ENCODE measurements at regions not wholly inside any gene's neighbourhood (a gene's known extent, or its start where the extent isn't known, plus 50 kb on each side); places are given as distances from the start of the nearest gene placed in this dataset.
"Not testable (repeated sequence)": the region's sequence is repeated elsewhere in the genome, so short reads cannot be mapped to it uniquely, and the experiment has no call there.

GRCh38 chr6:8619408-8619807 is 184.1 kb upstream of the SLC35B3 start:
- not testable (repeated sequence) for H3K27ac ChIP-seq, H3K4me3 ChIP-seq

- H3K4me3 ChIP-seq, result no peak overlapping the region
- H3K27ac ChIP-seq, result no peak overlapping the region
Measured at GRCh38 chr6:8608737-8609136, 173.4 kb upstream of the SLC35B3 start.

DNA sequence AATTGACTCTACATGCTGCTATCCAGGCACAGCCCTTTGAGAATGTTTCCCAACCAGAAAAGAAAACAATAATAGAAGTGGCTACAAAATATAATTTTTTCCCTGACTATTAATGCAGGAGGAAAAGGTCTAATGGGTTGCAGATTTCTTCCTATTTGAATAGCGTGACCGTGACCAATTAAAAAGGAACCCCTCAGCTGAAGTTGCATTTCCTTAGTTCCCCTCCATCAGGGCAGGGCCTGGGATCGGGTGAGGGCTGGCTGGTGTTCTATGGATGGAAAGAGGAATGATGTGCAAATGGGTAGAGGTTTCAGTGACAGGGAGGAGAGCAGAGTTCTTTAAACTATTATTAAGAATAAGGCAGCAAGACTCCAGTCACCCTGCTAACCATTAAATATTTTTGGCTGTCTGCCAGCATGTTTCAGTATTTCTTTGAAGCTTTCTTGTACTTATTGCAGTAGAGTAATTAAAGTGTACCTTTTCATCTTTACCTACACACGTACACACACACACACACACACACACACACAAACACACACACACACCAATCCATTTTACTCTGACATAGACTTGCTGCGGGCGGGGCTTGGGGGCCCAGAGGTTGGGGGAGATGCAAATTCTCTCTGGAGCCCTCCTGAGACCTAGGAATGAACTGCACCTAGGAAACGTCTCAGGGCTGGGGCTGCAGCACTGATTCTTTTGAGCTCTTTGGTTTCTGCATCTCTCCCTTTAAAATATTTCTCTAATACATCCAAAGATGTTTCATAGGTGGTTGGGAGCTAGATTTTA is 154.8 kb upstream of the SLC35B3 start:
- Histone ChIP-seq H3K27ac (no peak overlapping the region), H3K4me3 (no peak overlapping the region)

DNA sequence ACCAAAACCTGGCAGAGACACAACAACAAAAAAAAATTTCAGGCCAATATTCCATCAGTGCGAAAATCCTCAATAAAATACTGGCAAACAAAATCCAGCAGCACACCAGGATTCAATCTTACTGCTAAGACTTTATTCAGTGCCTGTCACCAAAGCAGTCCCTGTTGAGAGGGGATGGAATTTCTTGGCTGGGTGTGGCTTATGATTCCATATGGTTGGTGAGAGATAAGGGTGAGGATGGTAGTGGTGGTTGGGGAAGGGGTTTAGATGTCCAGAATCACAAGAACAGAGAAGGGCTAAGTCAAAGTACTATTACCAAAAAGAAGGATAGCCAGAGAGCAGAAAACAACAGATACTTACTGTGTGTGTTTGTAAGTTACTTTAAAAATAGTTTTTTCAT is 152.8 kb upstream of the SLC35B3 start:
- Histone ChIP-seq H3K27ac (no peak overlapping the region), H3K4me3 (no peak overlapping the region)

DNA sequence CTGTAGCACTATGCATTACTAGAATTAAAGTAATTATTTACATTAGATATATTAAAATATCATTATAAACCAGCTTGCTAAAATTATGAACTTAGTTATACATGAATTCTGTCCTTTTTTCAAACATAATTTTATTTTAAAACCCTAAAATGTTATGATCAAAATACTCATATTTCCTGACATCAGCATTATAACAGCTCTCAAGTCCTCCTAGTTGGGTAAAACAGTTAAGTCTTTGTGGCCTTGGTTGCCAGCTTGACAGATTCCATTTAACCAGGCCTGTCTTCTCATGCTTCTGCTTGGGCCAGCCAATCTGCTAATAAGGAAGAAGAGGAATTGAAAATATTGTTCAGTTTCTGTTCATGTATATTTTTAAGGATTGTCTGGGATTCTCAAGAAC is 147.9 kb upstream of the SLC35B3 start:
- Histone ChIP-seq H3K27ac (no peak overlapping the region), H3K4me3 (no peak overlapping the region)

DNA sequence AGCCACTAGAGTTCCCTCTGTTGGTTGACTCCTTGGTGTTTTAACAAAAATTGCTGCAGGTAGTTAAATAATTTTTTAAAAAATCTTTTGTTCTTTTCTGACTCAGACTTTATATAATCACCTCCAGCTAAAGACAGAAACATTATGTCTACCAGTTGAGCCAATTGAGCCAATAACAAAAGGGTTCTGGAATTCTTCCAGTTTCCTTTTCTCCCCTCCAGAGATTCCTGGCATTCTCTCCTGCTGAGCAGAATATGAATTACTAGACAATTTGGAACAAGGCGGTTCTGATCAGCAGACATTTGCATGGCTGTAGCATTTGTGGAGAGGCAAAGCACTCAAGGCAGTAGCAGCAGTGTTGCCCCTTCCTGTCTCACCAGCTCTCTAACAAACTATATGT is 144.0 kb upstream of the SLC35B3 start:
- no peak overlapping the region for H3K27ac ChIP-seq
- H3K4me3 ChIP-seq, result no peak overlapping the region

DNA sequence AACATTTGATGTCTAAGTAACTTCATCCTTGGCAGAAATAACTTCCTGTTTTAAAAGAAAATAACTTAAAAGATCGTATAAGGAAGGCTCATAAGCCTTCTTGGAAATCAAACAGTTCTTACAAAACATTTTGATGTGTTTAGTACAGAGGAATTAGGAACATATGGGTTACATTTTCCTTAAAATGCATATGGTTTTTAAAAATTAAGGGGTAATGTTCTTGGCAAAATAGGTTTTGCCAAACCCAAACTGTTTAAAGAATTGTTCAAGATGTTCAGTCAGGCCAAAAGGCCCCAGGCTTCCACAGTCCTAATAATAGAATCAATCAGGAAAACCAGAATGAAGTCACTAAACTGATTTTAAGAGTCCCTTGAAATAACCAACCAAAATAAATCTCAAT is 142.7 kb upstream of the SLC35B3 start:
- no peak overlapping the region for H3K4me3 ChIP-seq

GRCh38 chr6:8574749-8575468 is 139.6 kb upstream of the SLC35B3 start:
- Histone ChIP-seq H3K4me3 (no peak overlapping the region), H3K27ac (no peak overlapping the region)

More for the DNA sequence above, 142.7 kb upstream of the SLC35B3 start:
- H3K27ac ChIP-seq, result no peak overlapping the region

- H3K27ac ChIP-seq, result no peak overlapping the region
- H3K4me3 ChIP-seq, result no peak overlapping the region
Measured at GRCh38 chr6:8574311-8574710, 139.0 kb upstream of the SLC35B3 start.

DNA sequence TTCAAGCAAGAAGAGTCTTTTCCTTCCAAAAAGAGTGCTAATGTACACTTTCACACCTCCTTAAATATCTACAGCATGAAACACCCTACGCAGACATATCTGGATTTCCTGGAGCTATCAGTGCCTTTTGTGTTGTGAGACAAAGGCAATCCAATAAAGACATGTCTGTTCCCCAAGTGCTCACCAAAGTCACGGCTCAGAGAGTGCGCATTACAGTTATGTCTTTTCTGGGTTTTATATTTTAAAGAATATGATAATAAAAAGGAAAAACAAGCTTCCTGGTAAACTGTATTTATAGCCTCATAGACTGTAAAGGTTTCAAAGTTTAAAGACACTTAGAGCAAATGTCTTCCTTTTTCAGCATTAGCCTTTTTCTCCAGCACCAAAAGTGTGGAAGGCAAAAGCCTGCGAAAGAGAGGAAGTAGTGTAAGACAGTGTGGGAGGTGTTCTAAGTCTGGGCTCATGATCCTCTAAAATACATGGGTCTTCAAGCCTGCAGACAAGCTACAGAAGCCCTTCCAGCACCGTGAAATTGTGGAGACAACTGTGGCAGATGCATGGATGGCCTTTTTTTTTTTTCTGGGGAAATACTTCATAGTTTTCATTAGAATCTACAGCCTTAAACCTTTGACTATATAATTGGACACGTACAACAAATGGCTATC is 135.0 kb upstream of the SLC35B3 start:
- no peak overlapping the region for H3K4me3 ChIP-seq
- no peak overlapping the region for H3K27ac ChIP-seq

GRCh38 chr6:8562125-8562524 is 126.8 kb upstream of the SLC35B3 start:
- no peak overlapping the region for H3K4me3 ChIP-seq
- no peak overlapping the region for H3K27ac ChIP-seq

GRCh38 chr6:8558953-8559352 is 123.6 kb upstream of the SLC35B3 start:
- Histone ChIP-seq H3K27ac (no peak overlapping the region), H3K4me3 (no peak overlapping the region)

- H3K27ac ChIP-seq, result no peak overlapping the region
- no peak overlapping the region for H3K4me3 ChIP-seq
Measured at GRCh38 chr6:8557014-8557748, 121.8 kb upstream of the SLC35B3 start.

DNA sequence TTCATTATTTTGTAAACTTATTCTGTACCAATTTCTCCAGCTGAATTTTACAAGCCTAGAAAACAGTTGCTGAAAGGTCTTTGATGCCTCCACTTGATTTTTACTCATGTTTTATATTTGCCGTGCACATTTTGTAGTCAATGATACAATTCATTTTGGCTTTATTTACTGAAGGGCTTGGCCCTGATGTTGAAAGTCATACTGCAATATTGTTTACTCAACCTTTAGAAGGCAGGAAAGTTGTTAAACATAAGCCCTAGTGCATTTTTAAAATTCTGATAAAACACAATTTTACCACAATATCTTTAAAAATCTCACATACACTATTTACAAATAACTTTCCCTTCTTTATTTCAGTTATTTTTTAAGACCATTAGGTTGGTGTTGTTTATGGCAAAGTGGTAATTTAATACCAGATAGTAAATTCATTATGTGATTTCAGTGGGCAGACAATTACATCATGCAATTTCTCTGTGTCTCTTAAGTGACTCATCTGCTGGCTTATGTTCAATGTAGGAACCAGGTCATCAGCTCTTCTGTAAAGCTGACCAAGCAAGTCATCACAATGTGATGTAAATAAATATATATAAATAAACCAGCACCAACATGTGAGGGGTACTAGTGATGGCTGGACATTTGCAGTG is 121.1 kb upstream of the SLC35B3 start:
- peak overlapping the region in 1 of 21 experiments; percentile 2 for H3K27ac ChIP-seq
- no peak overlapping the region for H3K4me3 ChIP-seq

DNA sequence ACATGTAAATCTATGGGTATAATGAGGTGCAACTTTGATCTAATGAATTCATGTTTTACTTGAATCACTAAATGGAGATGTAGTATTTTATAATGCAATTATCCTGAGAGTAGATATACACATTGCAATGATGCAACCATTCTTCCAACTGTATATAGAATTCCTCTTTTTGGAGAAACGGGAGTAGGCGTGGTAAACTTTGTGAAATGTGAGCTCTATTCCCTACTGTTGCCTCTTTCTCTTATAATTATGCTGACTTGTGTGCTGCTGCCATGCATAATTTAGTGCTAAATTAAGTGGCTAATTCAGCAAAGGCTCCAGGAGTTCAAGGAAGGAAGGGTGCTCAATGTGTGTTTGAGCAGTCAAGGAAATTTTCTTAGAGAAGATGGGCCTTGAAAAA is 116.6 kb upstream of the SLC35B3 start:
- no peak overlapping the region for H3K4me3 ChIP-seq
- H3K27ac ChIP-seq, result no peak overlapping the region

DNA sequence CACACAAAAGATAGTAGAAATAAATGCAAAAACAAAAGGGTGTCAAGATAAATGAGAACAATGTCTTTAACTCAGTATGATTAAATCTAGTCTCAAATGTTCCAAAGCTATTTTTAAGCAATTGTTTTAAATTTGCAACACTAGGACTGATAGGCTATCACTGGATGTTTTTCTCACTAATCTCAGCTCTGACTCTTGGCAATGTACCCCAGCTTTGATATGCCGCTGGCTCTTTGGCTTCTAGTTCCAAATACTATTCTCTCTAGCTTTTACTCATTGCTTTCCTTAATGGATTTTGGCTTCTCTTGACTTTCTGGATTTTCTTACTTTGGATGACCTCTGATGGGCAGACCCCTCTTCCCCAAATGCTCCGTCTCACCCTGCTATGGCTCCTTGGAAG is 116.0 kb upstream of the SLC35B3 start:
- Histone ChIP-seq H3K4me3 (no peak overlapping the region), H3K27ac (no peak overlapping the region)

GRCh38 chr6:8549074-8549790 is 113.9 kb upstream of the SLC35B3 start:
- Histone ChIP-seq H3K4me3 (no peak overlapping the region), H3K27ac (peak overlapping the region in 1 of 21 experiments; percentile 63)

DNA sequence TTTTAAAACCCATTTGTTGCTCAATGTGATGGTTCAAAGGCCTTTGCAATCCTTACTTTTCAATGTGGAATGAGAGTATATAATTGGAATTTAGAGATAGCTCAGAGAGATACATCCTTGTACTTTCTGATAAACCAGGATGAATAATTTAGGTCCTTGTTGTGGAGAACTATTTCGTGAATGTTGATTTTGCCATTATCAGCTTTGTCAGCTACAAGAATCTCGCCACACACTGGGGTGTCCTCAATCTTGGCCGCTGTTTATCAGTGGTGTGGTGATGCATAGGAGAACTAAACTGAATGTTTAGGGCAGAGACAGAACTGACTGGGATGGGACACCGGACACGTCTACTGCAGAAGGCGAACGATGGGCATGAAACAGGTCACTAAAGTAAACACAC is 111.2 kb upstream of the SLC35B3 start:
- H3K27ac ChIP-seq, result no peak overlapping the region
- H3K4me3 ChIP-seq, result no peak overlapping the region

DNA sequence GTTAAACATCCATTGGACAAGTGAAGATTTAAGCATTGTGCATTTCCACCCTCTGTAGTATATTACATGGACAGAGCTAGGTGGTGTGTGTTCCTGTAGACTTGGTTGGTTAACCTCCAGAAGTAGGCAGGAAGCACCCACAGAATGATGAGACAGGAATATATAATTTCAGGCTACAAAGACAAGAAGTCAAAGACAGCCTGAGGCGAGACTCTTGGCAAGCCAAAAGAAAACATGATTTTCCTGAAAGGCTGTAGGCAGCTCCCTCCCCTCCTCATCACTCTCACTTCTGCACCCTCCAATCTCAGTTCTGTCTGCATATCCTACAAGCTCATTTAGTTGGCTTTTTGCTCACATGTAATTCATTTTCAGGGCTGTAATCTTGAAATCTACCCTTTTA is 110.0 kb upstream of the SLC35B3 start:
- peak overlapping the region in 1 of 21 experiments; percentile 62 for H3K27ac ChIP-seq

More for the DNA sequence above, 110.0 kb upstream of the SLC35B3 start:
- H3K4me3 ChIP-seq, result no peak overlapping the region

Measured in skin epidermis (tissue), 12 donors.